GM21390 (cell line): ENCODE measurements at regions not wholly inside any gene's neighbourhood (a gene's known extent, or its start where the extent isn't known, plus 50 kb on each side); places are given as distances from the start of the nearest gene placed in this dataset.
"Not testable (repeated sequence)": the region's sequence is repeated elsewhere in the genome, so short reads cannot be mapped to it uniquely, and the experiment has no call there.

Experiments
- ATAC-seq: cut with Tn5 transposase; IDR thresholded peaks from one replicate; pipeline ENCODE4 v1.9.1; 2021; ENCODE audit not compliant: unreplicated experiment

DNA sequence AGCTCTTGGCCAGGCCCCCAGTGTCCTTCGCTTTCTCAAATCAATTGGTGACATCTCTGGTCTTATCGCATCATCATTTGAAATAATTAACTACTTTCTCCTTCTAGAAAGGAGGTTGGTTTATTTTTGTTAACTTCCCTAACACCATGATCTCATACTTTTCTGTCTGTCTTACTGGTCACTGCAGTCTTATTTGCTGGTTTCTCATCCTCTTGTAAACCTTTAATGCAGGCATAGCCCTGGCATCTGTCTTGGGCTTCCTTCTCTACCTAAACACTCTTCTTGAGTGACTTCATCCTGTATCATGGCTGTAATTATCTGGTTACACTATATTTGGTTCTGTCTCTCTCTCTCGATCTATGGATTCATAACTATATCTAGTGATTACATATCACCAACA is 152.8 kb downstream of the CYSLTR2 start:
- ATAC-seq, result no peak

DNA sequence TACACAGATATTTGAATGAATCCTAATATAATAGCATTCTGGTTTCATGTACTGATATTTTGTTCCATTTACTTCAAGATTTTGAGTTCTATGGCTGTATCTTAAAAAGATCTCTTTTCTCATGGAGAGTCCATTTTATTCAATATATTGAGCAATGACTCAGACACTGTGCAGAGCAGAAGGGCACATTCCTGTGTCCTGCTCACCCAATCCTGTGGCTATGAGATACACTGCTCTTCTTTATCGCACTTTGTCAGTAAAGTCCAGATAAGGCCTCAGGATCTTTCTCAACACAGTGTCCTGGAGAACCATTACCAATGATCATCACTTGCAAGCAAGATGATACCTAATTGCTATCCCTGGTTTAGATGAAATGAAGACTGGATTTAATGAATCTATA is 155.0 kb downstream of the CYSLTR2 start:
- no peak for ATAC-seq

DNA sequence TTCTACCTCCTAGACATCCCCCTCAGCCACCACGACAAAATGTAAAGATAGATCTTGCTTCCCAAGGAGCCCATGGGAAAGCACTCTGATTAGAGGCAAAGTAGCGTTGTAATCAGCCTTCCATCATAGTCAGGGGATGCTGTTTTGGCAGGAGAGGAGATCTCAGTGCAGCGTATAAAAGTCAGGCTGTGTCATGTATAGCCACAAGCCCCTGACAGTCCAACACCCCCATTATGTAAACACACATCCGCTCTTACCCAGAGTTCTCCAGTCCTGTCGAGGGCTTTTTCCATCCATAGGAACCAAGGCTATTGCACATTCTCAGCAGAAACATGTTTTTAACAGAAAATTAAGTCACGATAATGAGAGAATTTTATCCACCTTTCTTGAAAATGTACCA is 156.3 kb downstream of the CYSLTR2 start:
- ATAC-seq, result no peak

GRCh38 chr13:48813518-48813917 is 159.8 kb downstream of the CYSLTR2 start:
- no peak for ATAC-seq

GRCh38 chr13:48816700-48817099 is 159.0 kb upstream of the FNDC3A start:
- ATAC-seq, result no peak

DNA sequence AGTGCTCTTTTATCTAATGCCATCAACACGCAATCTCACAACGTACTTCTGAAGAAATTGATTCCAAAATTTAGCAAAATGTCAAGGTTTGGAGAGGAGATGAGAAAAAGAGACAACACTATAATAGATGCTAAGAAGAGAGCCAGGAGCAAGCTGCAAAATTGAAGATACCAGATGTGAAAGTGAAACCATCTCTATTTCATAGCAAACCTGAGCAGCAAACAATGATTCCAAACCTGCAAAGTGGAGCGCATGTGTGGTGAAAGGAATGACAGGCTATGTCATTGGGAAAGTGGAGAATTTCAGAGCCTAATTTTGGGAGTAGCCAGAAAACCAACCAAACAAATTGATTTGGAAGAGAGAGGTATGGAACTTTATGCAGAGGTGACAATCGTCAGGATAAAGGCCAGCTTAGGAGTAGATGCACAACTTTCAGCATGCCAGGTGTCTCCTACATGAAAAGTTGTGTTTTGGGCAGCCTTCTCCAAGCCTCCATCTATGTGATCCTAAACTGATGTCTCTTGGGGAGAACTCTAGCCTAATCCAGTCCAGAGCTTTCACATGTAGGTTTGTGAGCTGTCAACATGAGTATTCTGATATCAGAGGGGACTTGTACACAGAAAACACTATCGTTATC is 158.4 kb upstream of the FNDC3A start:
- ATAC-seq, result no peak

GRCh38 chr13:48818495-48819356 is 157.0 kb upstream of the FNDC3A start:
- ATAC-seq, result no peak

DNA sequence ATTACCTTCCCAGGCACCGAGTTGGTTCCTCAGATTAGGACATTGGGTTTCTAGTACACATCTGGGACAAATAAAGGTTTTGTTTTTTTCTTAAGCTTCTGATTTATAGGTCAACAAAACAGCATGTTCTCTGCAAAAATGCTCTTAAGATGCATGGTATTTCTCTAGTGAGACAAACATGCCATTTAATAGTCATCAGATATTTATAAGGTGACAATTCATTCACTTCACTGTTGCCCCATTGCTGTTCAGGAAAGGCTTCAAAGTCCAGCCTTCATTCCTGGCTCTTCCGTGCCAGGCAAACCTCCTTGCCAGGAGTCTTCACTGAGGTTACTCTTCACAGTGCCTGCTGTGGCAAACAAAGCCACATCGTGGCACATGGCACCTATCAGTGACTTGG is 156.3 kb upstream of the FNDC3A start:
- no peak for ATAC-seq

GRCh38 chr13:48819899-48820298 is 155.8 kb upstream of the FNDC3A start:
- ATAC-seq, result no peak

- ATAC-seq, result not testable (repeated sequence)
These were observed 152.2 kb upstream of the FNDC3A start for GRCh38 chr13:48823526-48823925.

- no peak for ATAC-seq
These were observed 149.7 kb upstream of the FNDC3A start for GRCh38 chr13:48826039-48826438.

DNA sequence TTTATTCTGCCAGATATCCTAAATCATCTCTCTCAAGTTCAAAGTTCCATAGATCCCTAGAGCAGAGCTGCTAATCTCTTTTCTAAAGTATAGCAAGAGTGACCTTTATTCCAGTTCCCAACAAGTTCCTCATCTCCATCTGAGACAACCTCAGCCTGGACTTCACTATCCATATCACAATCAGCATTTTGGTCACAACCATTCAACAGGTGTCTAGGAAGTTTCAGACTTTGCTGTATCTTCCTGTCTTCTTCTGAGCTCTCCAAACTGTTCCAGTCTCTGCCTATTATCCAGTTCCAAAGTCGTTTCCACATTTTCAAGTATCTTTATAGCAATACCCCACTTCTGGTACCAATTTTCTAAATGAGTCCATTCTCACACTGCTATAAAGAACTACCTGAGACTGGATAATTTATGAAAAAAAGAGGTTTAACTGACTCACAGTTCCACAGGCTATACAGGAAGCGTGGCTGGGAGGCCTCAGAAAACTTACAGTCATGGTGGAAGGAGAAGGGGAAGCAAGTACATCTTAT is 148.7 kb upstream of the FNDC3A start:
- not testable (repeated sequence) for ATAC-seq

- ATAC-seq, result no peak
These were observed 148.0 kb upstream of the FNDC3A start for GRCh38 chr13:48827709-48828108.

DNA sequence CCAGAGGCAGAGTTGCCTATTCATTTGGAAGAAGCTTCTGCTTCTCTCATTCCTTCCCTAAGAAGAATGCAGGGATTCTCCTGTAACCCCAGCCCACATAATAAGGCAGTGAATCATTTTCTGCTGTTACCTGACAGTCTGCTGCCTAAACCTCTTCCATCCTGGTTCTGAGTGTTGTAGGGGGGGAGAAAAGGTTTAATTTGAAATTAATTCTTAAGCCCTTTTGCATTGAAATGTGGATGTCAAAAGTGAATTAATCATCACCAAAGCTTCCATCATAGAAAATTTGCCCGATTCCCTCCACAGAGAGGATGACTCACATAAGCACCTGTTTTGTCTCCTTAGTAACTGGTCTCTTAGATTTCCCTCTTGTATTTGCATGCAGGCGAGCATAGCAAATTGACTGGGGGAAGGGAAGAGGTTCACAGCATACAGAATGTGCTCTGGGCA is 146.7 kb upstream of the FNDC3A start:
- no peak for ATAC-seq

- ATAC-seq, result no peak
These were observed 146.2 kb upstream of the FNDC3A start for GRCh38 chr13:48829536-48829935.

DNA sequence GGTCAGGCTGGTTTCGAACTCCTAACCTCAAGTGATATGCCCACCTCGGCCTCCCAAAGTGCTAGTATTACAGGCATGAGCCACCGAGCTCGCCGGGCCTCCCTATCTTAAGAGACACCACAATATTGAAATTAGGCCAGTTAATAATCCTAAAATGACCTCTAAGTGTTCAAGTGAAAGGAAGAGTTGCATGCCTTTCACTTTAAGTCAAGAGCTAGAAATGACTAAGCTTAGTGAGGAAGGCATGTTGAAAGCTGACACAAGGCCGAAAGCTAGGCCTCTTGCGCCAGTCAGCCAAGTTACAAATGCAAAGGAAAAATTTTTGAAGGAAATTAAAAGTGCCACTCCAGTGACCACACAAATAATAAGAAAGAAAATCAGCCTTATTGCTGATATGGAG is 144.5 kb upstream of the FNDC3A start:
- peak; percentile 64 for ATAC-seq

GRCh38 chr13:48833412-48833811 is 142.3 kb upstream of the FNDC3A start:
- no peak for ATAC-seq

GRCh38 chr13:48835326-48835725 is 140.4 kb upstream of the FNDC3A start:
- not testable (repeated sequence) for ATAC-seq

DNA sequence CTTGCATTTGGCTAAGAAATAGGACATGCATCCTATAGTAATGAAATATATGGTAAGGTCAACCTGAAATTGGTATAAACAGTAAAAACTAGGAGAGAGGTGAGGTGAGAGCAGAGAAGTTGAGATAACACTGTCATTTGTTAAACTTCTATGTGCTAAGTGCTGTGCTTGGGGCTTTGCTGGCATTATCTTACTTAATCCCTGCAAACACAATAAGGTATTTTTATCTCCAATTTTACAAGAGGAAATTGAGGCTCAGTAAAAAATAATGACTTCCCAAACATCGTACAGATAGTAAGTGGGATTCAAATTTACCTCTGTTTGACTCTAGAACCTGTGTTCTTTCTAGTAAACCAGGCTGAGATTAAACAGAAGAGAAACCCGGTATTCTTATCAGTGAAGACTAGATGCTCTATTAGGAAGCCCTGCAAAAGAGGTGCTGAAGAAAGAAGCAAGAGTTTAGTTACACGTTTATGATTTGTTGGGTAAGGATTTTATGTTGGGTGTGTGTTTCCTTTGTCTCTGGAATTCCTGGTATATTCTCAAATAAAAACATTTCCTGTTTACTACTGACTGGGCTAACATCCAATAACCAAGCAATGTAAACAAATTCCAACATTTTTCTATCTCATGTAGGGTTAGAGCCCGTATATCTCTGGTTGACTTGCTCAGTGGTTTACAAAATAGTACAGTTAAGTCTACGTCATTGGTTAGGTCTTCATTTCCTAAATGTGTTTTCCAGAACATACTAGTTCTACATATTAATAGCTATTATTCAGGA is 137.3 kb upstream of the FNDC3A start:
- no peak for ATAC-seq

- ATAC-seq, result no peak
These were observed 136.5 kb upstream of the FNDC3A start for GRCh38 chr13:48839171-48839570.

GRCh38 chr13:48840366-48840765 is 135.3 kb upstream of the FNDC3A start:
- ATAC-seq, result no peak
